C4-2B (cell line): ENCODE measurements at regions not wholly inside any gene's neighbourhood (a gene's known extent, or its start where the extent isn't known, plus 50 kb on each side); places are given as distances from the start of the nearest gene placed in this dataset.

Experiments
- CTCF ChIP-seq: fragments of 450-650 bp; conservative IDR thresholded peaks from 2 replicates; pipeline ENCODE4 v1.5.1; 2017; ENCODE audit warnings: mild to moderate bottlenecking
- ZFX ChIP-seq: fragments of 450-650 bp; IDR thresholded peaks from 2 replicates; pipeline ENCODE4 v1.6.1; 2017

DNA sequence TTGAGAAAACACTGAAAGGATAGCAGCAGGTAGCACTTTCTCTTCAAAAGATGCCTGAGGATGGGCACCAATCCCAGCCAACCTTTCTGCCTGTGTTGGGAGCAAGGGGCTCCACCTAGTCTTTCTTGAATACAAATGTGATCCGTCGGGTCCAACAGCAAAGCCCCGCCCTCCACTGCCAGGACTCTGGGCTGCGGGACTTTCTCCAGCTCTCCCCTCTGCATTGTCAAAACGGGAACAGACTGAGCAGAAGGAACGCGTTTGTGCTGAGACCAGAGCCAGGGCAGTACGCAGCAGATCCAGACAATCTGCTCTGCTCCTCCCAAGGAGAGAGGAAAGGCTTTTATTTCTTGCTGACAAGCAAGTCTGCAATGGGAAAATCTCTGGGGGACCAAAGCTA, 139.7 kb downstream of the SEC61B start:
- no peak for TF ChIP-seq CTCF
- no peak for TF ChIP-seq ZFX
